ENCODE measurements at regions not wholly inside any gene's neighbourhood (a gene's known extent, or its start where the extent isn't known, plus 50 kb on each side); places are given as distances from the start of the nearest gene placed in this dataset.

- Histone ChIP-seq H3K4me3 (no peak overlapping the region), H3K9me3 (peaks cover 0 to 4% of the 10 kb centered on the region in 2 donors), H3K36me3 (no peaks in the 10 kb centered on the region), H3K27me3 (no peaks in the 10 kb centered on the region), H3K27ac (no peak overlapping the region), H3K4me1 (no peaks in the 10 kb centered on the region)
- intact Hi-C loops (cut with DNase I; ENCODE audit: low total_unique reads), result no loop called here
- DNase-seq, result no peak
- TF ChIP-seq EP300 (IDR thresholded peaks at IDR 0.05; ENCODE audit: low read depth) (no peak), POLR2AphosphoS5 (IDR thresholded peaks at IDR 0.05) (no peak)
- in situ Hi-C loops (cut with MboI; ENCODE audit: low pct_ligation_motif_present in 1 of 4, low pct_unique_long_range_greater_than_20kb in 1 of 4, low sequenced_read_pairs in 3 of 4), result no loop called here
- 86 to 100% methylated on average over 2 to 5 of the region's 6 CpGs for WGBS, 2 donors (ENCODE audit: low coverage in 1 of 2)
Observed at GRCh38 chr6:48233063-48233462, 122.1 kb upstream of the PTCHD4 start.

- intact Hi-C loops (cut with DNase I; ENCODE audit: low total_unique reads), result no loop called here
- H3K9me3 ChIP-seq, result no peaks in the 10 kb centered on the region
- H3K27ac ChIP-seq, result no peak overlapping the region
- H3K27me3 ChIP-seq, result no peaks in the 10 kb centered on the region
- H3K4me1 ChIP-seq, result no peaks in the 10 kb centered on the region
- no peak for DNase-seq
- TF ChIP-seq EP300 (IDR thresholded peaks at IDR 0.05; ENCODE audit: low read depth) (no peak), POLR2AphosphoS5 (IDR thresholded peaks at IDR 0.05) (no peak), CTCF (IDR thresholded peaks at IDR 0.05) (no peak), POLR2A (IDR thresholded peaks at IDR 0.05) (no peak)
- in situ Hi-C loops (cut with MboI; ENCODE audit: low pct_ligation_motif_present in 1 of 4, low pct_unique_long_range_greater_than_20kb in 1 of 4, low sequenced_read_pairs in 3 of 4), result no loop called here
- no peak overlapping the region for H3K4me3 ChIP-seq
- H3K36me3 ChIP-seq, result no peaks in the 10 kb centered on the region
- WGBS, 2 donors (ENCODE audit: low coverage in 1 of 2), result 78 to 89% methylated on average over 1 to 2 of the region's 2 CpGs
Observed at GRCh38 chr6:48229841-48230240, 118.8 kb upstream of the PTCHD4 start.

GRCh38 chr6:48222241-48222640 is 111.2 kb upstream of the PTCHD4 start:
- Histone ChIP-seq H3K27ac (no peak overlapping the region), H3K9me3 (no peaks in the 10 kb centered on the region), H3K4me1 (no peaks in the 10 kb centered on the region), H3K4me3 (no peak overlapping the region), H3K27me3 (no peaks in the 10 kb centered on the region), H3K36me3 (no peaks in the 10 kb centered on the region)
- intact Hi-C loops (cut with DNase I; ENCODE audit: low total_unique reads) (no loop called here), in situ Hi-C loops (cut with MboI; ENCODE audit: low pct_ligation_motif_present in 1 of 4, low pct_unique_long_range_greater_than_20kb in 1 of 4, low sequenced_read_pairs in 3 of 4) (no loop called here)
- DNase-seq, result no peak
- TF ChIP-seq POLR2AphosphoS5 (IDR thresholded peaks at IDR 0.05) (no peak), EP300 (IDR thresholded peaks at IDR 0.05; ENCODE audit: low read depth) (no peak), CTCF (IDR thresholded peaks at IDR 0.05) (no peak), POLR2A (IDR thresholded peaks at IDR 0.05) (no peak)
- 76 to 79% methylated on average over 4 of the region's 4 CpGs for WGBS, 2 donors (ENCODE audit: low coverage in 1 of 2)

GRCh38 chr6:48213076-48213788 is 102.2 kb upstream of the PTCHD4 start:
- no peak for DNase-seq
- in situ Hi-C loops (cut with MboI; ENCODE audit: low pct_ligation_motif_present in 1 of 4, low pct_unique_long_range_greater_than_20kb in 1 of 4, low sequenced_read_pairs in 3 of 4), result no loop called here
- WGBS, 2 donors (ENCODE audit: low coverage in 1 of 2), result 58 to 62% methylated on average over 8 of the region's 8 CpGs
- H3K4me1 ChIP-seq, result no peaks in the 10 kb centered on the region
- H3K9me3 ChIP-seq, result no peaks in the 10 kb centered on the region
- no peak overlapping the region for H3K4me3 ChIP-seq
- no peak overlapping the region for H3K27ac ChIP-seq
- no peaks in the 10 kb centered on the region for H3K36me3 ChIP-seq
- intact Hi-C loops (cut with DNase I; ENCODE audit: low total_unique reads), result no loop called here
- TF ChIP-seq POLR2A (IDR thresholded peaks at IDR 0.05) (no peak), EP300 (IDR thresholded peaks at IDR 0.05; ENCODE audit: low read depth) (no peak)
- H3K27me3 ChIP-seq, result no peaks in the 10 kb centered on the region

- Histone ChIP-seq H3K36me3 (no peaks in the 10 kb centered on the region), H3K27ac (no peak overlapping the region), H3K9me3 (no peaks in the 10 kb centered on the region), H3K4me1 (no peaks in the 10 kb centered on the region), H3K27me3 (no peaks in the 10 kb centered on the region), H3K4me3 (no peak overlapping the region)
- TF ChIP-seq CTCF (IDR thresholded peaks at IDR 0.05) (no peak), POLR2A (IDR thresholded peaks at IDR 0.05) (no peak), EP300 (IDR thresholded peaks at IDR 0.05; ENCODE audit: low read depth) (no peak), POLR2AphosphoS5 (IDR thresholded peaks at IDR 0.05) (no peak)
- in situ Hi-C loops (cut with MboI; ENCODE audit: low pct_ligation_motif_present in 1 of 4, low pct_unique_long_range_greater_than_20kb in 1 of 4, low sequenced_read_pairs in 3 of 4), result no loop called here
- WGBS, 2 donors (ENCODE audit: low coverage in 1 of 2), result 52 to 54% methylated on average over 3 of the region's 3 CpGs
- DNase-seq, result no peak
- intact Hi-C loops (cut with DNase I; ENCODE audit: low total_unique reads), result no loop called here
Observed at GRCh38 chr6:48212501-48212900, 101.5 kb upstream of the PTCHD4 start.
